ENCODE measurements at regions not wholly inside any gene's neighbourhood (a gene's known extent, or its start where the extent isn't known, plus 50 kb on each side); places are given as distances from the start of the nearest gene placed in this dataset.

GRCh38 chr6:7960848-7961247, 50.3 kb upstream of the TXNDC5 start:
- DNase-seq (no peak), ATAC-seq (peak; percentile 37)
- TF ChIP-seq CTCF (IDR thresholded peaks at IDR 0.05) = no peak
- Histone ChIP-seq H3K4me3 (no peak overlapping the region), H3K36me3 (ENCODE audit: low read depth) (no peaks in the 10 kb centered on the region), H3K9me3 (no peaks in the 10 kb centered on the region), H3K4me1 (ENCODE audit: low read depth) (no peaks in the 10 kb centered on the region)
- intact Hi-C loops (cut with DNase I, micrococcal nuclease) = no loop called here
